AG04450 (cell line): ENCODE measurements at regions not wholly inside any gene's neighbourhood (a gene's known extent, or its start where the extent isn't known, plus 50 kb on each side); places are given as distances from the start of the nearest gene placed in this dataset.
"Not testable (repeated sequence)": the region's sequence is repeated elsewhere in the genome, so short reads cannot be mapped to it uniquely, and the experiment has no call there.

Experiments
- CTCF ChIA-PET: fragments of 300-600, 350-600 bp; formaldehyde crosslinking; extraction: SDS; loops from one replicate; lab custom pipeline; 2022; ENCODE audit warnings: antibody characterized with exemption, inconsistent platforms; lab: Charles Lee
- POLR2A ChIA-PET: fragments of 350-600 bp; formaldehyde crosslinking; extraction: SDS; loops from one replicate; lab custom pipeline; 2021; ENCODE audit warnings: antibody characterized with exemption, inconsistent platforms; lab: Yijun Ruan, JAX
- DNase-seq: peaks from one replicate; pipeline ENCODE4 v3.0.0-alpha.2; 2011; ENCODE audit warnings: low read depth, low spot score
- H3K27ac ChIP-seq: one replicate; pipeline ENCODE4 v1.5.1; 2012; ENCODE audit warnings: low read depth, low read length, control low read depth
- H3K27me3 ChIP-seq: one replicate; pipeline ENCODE4 v1.6.0; 2012; ENCODE audit warnings: low read length; ENCODE audit not compliant: control insufficient read depth, insufficient read depth
- H3K4me3 ChIP-seq: 2 replicates; pipeline ENCODE4 v1.5.1; 2011; ENCODE audit warnings: mild to moderate bottlenecking, low read depth, low read length, control low read depth
- H3K9me3 ChIP-seq: 2 replicates; pipeline ENCODE4 v1.5.1; 2012; ENCODE audit warnings: low read length; ENCODE audit not compliant: control insufficient read depth, insufficient read depth
- CTCF ChIP-seq: IDR thresholded peaks from 2 replicates; pipeline ENCODE4 v1.5.1; 2011; ENCODE audit warnings: low read depth, low read length, control low read depth, inconsistent platforms

GRCh38 chr4:58325070-58325469 is 1214.9 kb upstream of the IGFBP7 start:
- POLR2A ChIA-PET = no interaction called here
- no peak overlapping the region for H3K27ac ChIP-seq
- H3K27me3 ChIP-seq = no peaks in the 10 kb centered on the region
- H3K9me3 ChIP-seq = no peaks in the 10 kb centered on the region; the same call in 1 of the 2 replicates
- DNase-seq = no peak
- H3K4me3 ChIP-seq = no peak overlapping the region
- no peak for TF ChIP-seq CTCF
- CTCF ChIA-PET = no interaction called here

GRCh38 chr4:58313444-58313843 is 1203.3 kb upstream of the IGFBP7 start:
- DNase-seq = no peak
- POLR2A ChIA-PET = no interaction called here
- no peak overlapping the region for H3K27ac ChIP-seq
- H3K9me3 ChIP-seq = peaks cover 8% of the 10 kb centered on the region; the same call in 1 of the 2 replicates
- H3K27me3 ChIP-seq = no peaks in the 10 kb centered on the region
- TF ChIP-seq CTCF = no peak
- CTCF ChIA-PET = no interaction called here
- no peak overlapping the region for H3K4me3 ChIP-seq

- TF ChIP-seq CTCF = no peak
- Histone ChIP-seq H3K9me3 (peaks cover 7% of the 10 kb centered on the region; the same call in 1 of the 2 replicates), H3K27me3 (no peaks in the 10 kb centered on the region), H3K27ac (no peak overlapping the region), H3K4me3 (no peak overlapping the region)
- DNase-seq = no peak
- ChIA-PET POLR2A (no interaction called here), CTCF (no interaction called here)
Observed at GRCh38 chr4:58303456-58303855, 1193.3 kb upstream of the IGFBP7 start.

GRCh38 chr4:58301376-58301999 is 1191.3 kb upstream of the IGFBP7 start:
- ChIA-PET CTCF (no interaction called here), POLR2A (no interaction called here)
- no peaks in the 10 kb centered on the region for H3K27me3 ChIP-seq
- no peak overlapping the region for H3K27ac ChIP-seq
- no peak overlapping the region for H3K4me3 ChIP-seq
- no peak for DNase-seq
- no peak for TF ChIP-seq CTCF
- peaks cover 7% of the 10 kb centered on the region; the same call in 1 of the 2 replicates for H3K9me3 ChIP-seq

- ChIA-PET CTCF (no interaction called here), POLR2A (no interaction called here)
- TF ChIP-seq CTCF = no peak
- no peak overlapping the region for H3K4me3 ChIP-seq
- DNase-seq = no peak
- peaks cover 8% of the 10 kb centered on the region; the same call in 1 of the 2 replicates for H3K9me3 ChIP-seq
- H3K27ac ChIP-seq = no peak overlapping the region
- H3K27me3 ChIP-seq = no peaks in the 10 kb centered on the region
Observed at GRCh38 chr4:58286335-58286734, 1176.2 kb upstream of the IGFBP7 start.

GRCh38 chr4:58280928-58281327 is 1170.7 kb upstream of the IGFBP7 start:
- H3K27me3 ChIP-seq, POLR2A ChIA-PET, H3K4me3 ChIP-seq, CTCF ChIA-PET, DNase-seq, H3K9me3 ChIP-seq, H3K27ac ChIP-seq: not testable (repeated sequence)
